B cell (primary cell): ENCODE measurements at regions not wholly inside any gene's neighbourhood (a gene's known extent, or its start where the extent isn't known, plus 50 kb on each side); places are given as distances from the start of the nearest gene placed in this dataset.

Source experiments
- ATAC-seq: fragments of 200-7000 bp; cut with Tn5 transposase; one replicate; pipeline ENCODE4 v1.10.0; 2021; ENCODE audit warnings: low read depth, mild to moderate bottlenecking, moderate number of reproducible peaks, moderate library complexity
- CTCF ChIA-PET: fragments of 350-600 bp; sonication (Branson Sonifier 250); formaldehyde crosslinking; loops from one replicate; lab custom pipeline; 2021; ENCODE audit warnings: antibody characterized with exemption, inconsistent platforms; lab: Charles Lee
- POLR2A ChIA-PET: fragments of 350-600 bp; sonication (Branson Sonifier 250); formaldehyde crosslinking; loops from one replicate; lab custom pipeline; 2021; ENCODE audit warnings: antibody characterized with exemption; lab: Charles Lee
- DNase-seq: peaks from one replicate; pipeline ENCODE4 v3.0.0; 2013
- H2AFZ ChIP-seq: 2 replicates; pipeline ENCODE4 v1.6.1; 2012; ENCODE audit warnings: mild to moderate bottlenecking, low read depth, low read length; ENCODE audit not compliant: insufficient read depth, poor library complexity, severe bottlenecking
- H3K27ac ChIP-seq, 2 donors: 1 replicate in 1 of 2; 2 replicates in 1 of 2; pipeline ENCODE4 v1.5.1; 2012 to 2013; ENCODE audit warnings: low read length in 2 of 2, mild to moderate bottlenecking in 2 of 2, moderate library complexity in 1 of 2
- H3K27me3 ChIP-seq, 4 experiments: fragments of 200-600 bp in 1 of 4; sonication (generic) in 1 of 4; replicated peaks in 1 of 4; 1 replicate in 2 of 4; 2 replicates in 2 of 4; pipeline versions ENCODE4 v1.6.1 to v1.7.0; 2013 to 2016; ENCODE audit warnings: low read length in 3 of 4, mild to moderate bottlenecking in 2 of 4, mixed read lengths in 1 of 4, moderate library complexity in 1 of 4; ENCODE audit not compliant: insufficient read depth in 4 of 4, control insufficient read depth in 3 of 4; ENCODE audit errors: control extremely low read depth in 1 of 4
- H3K36me3 ChIP-seq, 2 experiments: replicated peaks in 1 of 2; 1 replicate in 1 of 2; 2 replicates in 1 of 2; pipeline versions ENCODE4 v1.6.1 to v1.7.1; 2013; ENCODE audit warnings: low read length in 1 of 2; ENCODE audit not compliant: insufficient read depth in 2 of 2, control insufficient read depth in 1 of 2; ENCODE audit errors: control extremely low read depth in 1 of 2, extremely low read depth in 1 of 2
- H3K4me1 ChIP-seq, 2 donors: fragments of 200-600 bp in 1 of 2; sonication (generic) in 1 of 2; 1 replicate in 1 of 2; 2 replicates in 1 of 2; pipeline versions ENCODE4 v1.5.1 to v1.6.1; 2013 to 2017; ENCODE audit warnings: low read length in 2 of 2; ENCODE audit not compliant: control insufficient read depth in 2 of 2, insufficient read depth in 2 of 2
- H3K4me2 ChIP-seq: replicated peaks from 2 replicates; pipeline ENCODE3; 2012; ENCODE audit warnings: mild to moderate bottlenecking, low read depth, low read length; ENCODE audit not compliant: poor library complexity, severe bottlenecking
- H3K4me3 ChIP-seq, 5 experiments: fragments of 200-600 bp in 1 of 5; sonication (generic) in 1 of 5; 1 replicate in 3 of 5; 2 replicates in 2 of 5; pipeline versions ENCODE4 v1.5.1 to v1.7.0; 2011 to 2016; ENCODE audit warnings: low read length in 4 of 5, mild to moderate bottlenecking in 4 of 5, low read depth in 2 of 5, control low read depth in 1 of 5, moderate library complexity in 1 of 5; ENCODE audit not compliant: insufficient read depth in 1 of 5; ENCODE audit errors: control extremely low read depth in 1 of 5, extremely low read depth in 1 of 5
- H3K79me2 ChIP-seq: fragments of 200-600 bp; sonication (generic); one replicate; pipeline ENCODE4 v1.6.0; 2016; ENCODE audit warnings: low read length; ENCODE audit not compliant: control insufficient read depth, insufficient read depth
- H3K9ac ChIP-seq: fragments of 200-600 bp; sonication (generic); 2 replicates; pipeline ENCODE4 v1.6.1; 2017; ENCODE audit warnings: mild to moderate bottlenecking, low read length, moderate library complexity
- H3K9me3 ChIP-seq, 3 donors: one replicate each; pipeline versions ENCODE4 v1.6.1 to v1.7.1; 2013; ENCODE audit warnings: low read length in 2 of 3; ENCODE audit not compliant: control insufficient read depth in 2 of 3, insufficient read depth in 1 of 3; ENCODE audit errors: control extremely low read depth in 1 of 3
- H4K20me1 ChIP-seq: 2 replicates; pipeline ENCODE4 v1.6.0; 2012; ENCODE audit warnings: mild to moderate bottlenecking, low read length; ENCODE audit not compliant: insufficient read depth, control insufficient read depth, poor library complexity, severe bottlenecking
- H3K27ac Mint-ChIP-seq: one replicate; pipeline ENCODE4 v1.8.0; 2021; ENCODE audit warnings: mixed read lengths
- H3K27me3 Mint-ChIP-seq: one replicate; pipeline ENCODE4 v1.8.0; 2021; ENCODE audit warnings: mixed read lengths
- H3K4me1 Mint-ChIP-seq: one replicate; pipeline ENCODE4 v1.8.0; 2021; ENCODE audit warnings: mixed read lengths
- H3K4me3 Mint-ChIP-seq: one replicate; pipeline ENCODE4 v1.8.0; 2021; ENCODE audit warnings: mixed read lengths
- H3K9me3 Mint-ChIP-seq: one replicate; pipeline ENCODE4 v1.8.0; 2022; ENCODE audit warnings: mixed read lengths; ENCODE audit not compliant: insufficient read depth
- CTCF ChIP-seq: fragments of 200-600 bp; IDR thresholded peaks from one replicate; pipeline ENCODE4 v1.8.0; 2022; ENCODE audit warnings: antibody characterized with exemption, mild to moderate bottlenecking
- EZH2 ChIP-seq: IDR thresholded peaks from 2 replicates; pipeline ENCODE4 v1.6.1; 2012; ENCODE audit warnings: borderline replicate concordance, low read depth, mild to moderate bottlenecking, moderate library complexity, low read length; ENCODE audit not compliant: insufficient read depth, poor library complexity, severe bottlenecking
- WGBS: methylation state at CpG from one replicate; pipeline ENCODE4 v1.1.5; 2013; ENCODE audit warnings: missing lambda C conversion rate; ENCODE audit not compliant: insufficient coverage; 5-methylcytosine and 5-hydroxymethylcytosine counted together
- intact Hi-C: fragments of 100-400 bp; cut with micrococcal nuclease; formaldehyde crosslinking; loops from one replicate; pipeline ENCODE4 v1.10.0; 2022

GRCh38 chr2:37449761-37450296 is 105.4 kb downstream of the QPCT start:
- H3K27me3 ChIP-seq: peaks cover 0 to 3% (median 0%) of the 10 kb centered on the region in 4 experiments
- no peaks in the 10 kb centered on the region for H3K4me1 ChIP-seq
- H3K36me3 ChIP-seq: no peaks in the 10 kb centered on the region
- H3K9me3 ChIP-seq: no peaks in the 10 kb centered on the region
- DNase-seq (no peak), ATAC-seq (no peak)
- no peak overlapping the region for H3K4me3 Mint-ChIP-seq
- no peak overlapping the region for H3K4me3 ChIP-seq
- TF ChIP-seq CTCF (no peak), EZH2 (no peak)
- no peaks in the 10 kb centered on the region for H3K9me3 Mint-ChIP-seq
- H2AFZ ChIP-seq: no peak overlapping the region
- POLR2A ChIA-PET: no interaction called here
- CTCF ChIA-PET: no interaction called here
- no peak overlapping the region for H3K4me2 ChIP-seq
- peaks cover 2% of the 10 kb centered on the region for H3K4me1 Mint-ChIP-seq
- no peak overlapping the region for H3K27ac Mint-ChIP-seq
- H3K27ac ChIP-seq: no peak overlapping the region
- H3K9ac ChIP-seq: no peak overlapping the region
- no peaks in the 10 kb centered on the region for H3K79me2 ChIP-seq
- no CpG with 5 or more reads among the region's 8 CpGs for WGBS
- intact Hi-C loops: no loop called here
- no peaks in the 10 kb centered on the region for H4K20me1 ChIP-seq
- peaks cover 27% of the 10 kb centered on the region for H3K27me3 Mint-ChIP-seq

- H3K27me3 Mint-ChIP-seq: peaks cover 7% of the 10 kb centered on the region
- Histone ChIP-seq H3K9me3 (no peaks in the 10 kb centered on the region), H3K4me1 (peaks cover 0 to 6% of the 10 kb centered on the region in 2 donors), H4K20me1 (no peaks in the 10 kb centered on the region), H3K4me2 (no peak overlapping the region), H3K36me3 (no peaks in the 10 kb centered on the region), H2AFZ (no peak overlapping the region), H3K4me3 (no peak overlapping the region), H3K79me2 (no peaks in the 10 kb centered on the region), H3K27me3 (no peaks in the 10 kb centered on the region), H3K9ac (no peak overlapping the region), H3K27ac (no peak overlapping the region)
- no peak for TF ChIP-seq EZH2
- TF ChIP-seq CTCF: no peak
- ChIA-PET CTCF (no interaction called here), POLR2A (no interaction called here)
- intact Hi-C loops: no loop called here
- no peak overlapping the region for H3K4me3 Mint-ChIP-seq
- ATAC-seq: no peak
- H3K27ac Mint-ChIP-seq: no peak overlapping the region
- no peak for DNase-seq
- no peaks in the 10 kb centered on the region for H3K9me3 Mint-ChIP-seq
- H3K4me1 Mint-ChIP-seq: peaks cover 10% of the 10 kb centered on the region
- no CpG with 5 or more reads among the region's 2 CpGs for WGBS
These were observed 108.6 kb downstream of the QPCT start for GRCh38 chr2:37453027-37453426.
